ENCODE measurements at regions not wholly inside any gene's neighbourhood (a gene's known extent, or its start where the extent isn't known, plus 50 kb on each side); places are given as distances from the start of the nearest gene placed in this dataset.
A peak's percentile ranks its signal among the peaks of the same experiment; 100 is the strongest.

GRCh38 chr1:178030467-178030866 lies 60.6 kb upstream of the SEC16B start:
- no peak for TF ChIP-seq CTCF (IDR thresholded peaks at IDR 0.05; ENCODE audit: borderline replicate concordance, control extremely low read depth, extremely low read depth, insufficient read depth, missing control alignments)
- DNase-seq (ENCODE audit: low spot score): no peak
- in situ Hi-C loops (cut with MboI; ENCODE audit: low sequenced_read_pairs, unreplicated experiment): loop anchor here (25.0 kb wide), 1 partner anchor 157 kb away; no protein-coding TSS in a partner anchor

- TF ChIP-seq CTCF (IDR thresholded peaks at IDR 0.05; ENCODE audit: borderline replicate concordance, control extremely low read depth, extremely low read depth, insufficient read depth, missing control alignments): peak; percentile 48
- DNase-seq (ENCODE audit: low spot score): peak; percentile 78
- in situ Hi-C loops (cut with MboI; ENCODE audit: low sequenced_read_pairs, unreplicated experiment): loop anchor here (25.0 kb wide), 1 partner anchor 155 kb away; no protein-coding TSS in a partner anchor
Observed at GRCh38 chr1:178031856-178032320, 62.0 kb upstream of the RASAL2 start.

- no peak for TF ChIP-seq CTCF (IDR thresholded peaks at IDR 0.05; ENCODE audit: borderline replicate concordance, control extremely low read depth, extremely low read depth, insufficient read depth, missing control alignments)
Observed at GRCh38 chr1:178033019-178033418, 60.9 kb upstream of the RASAL2 start.

GRCh38 chr1:178034676-178035075 lies 59.2 kb upstream of the RASAL2 start:
- in situ Hi-C loops (cut with MboI; ENCODE audit: low sequenced_read_pairs, unreplicated experiment): loop anchor here (25.0 kb wide), 1 partner anchor 153 kb away; no protein-coding TSS in a partner anchor
- no peak for TF ChIP-seq CTCF (IDR thresholded peaks at IDR 0.05; ENCODE audit: borderline replicate concordance, control extremely low read depth, extremely low read depth, insufficient read depth, missing control alignments)
- DNase-seq (ENCODE audit: low spot score): no peak

More at GRCh38 chr1:178033019-178033418, 60.9 kb upstream of the RASAL2 start:
- in situ Hi-C loops (cut with MboI; ENCODE audit: low sequenced_read_pairs, unreplicated experiment): loop anchor here (25.0 kb wide), 1 partner anchor 154 kb away; no protein-coding TSS in a partner anchor
- DNase-seq (ENCODE audit: low spot score): no peak

- no peak for TF ChIP-seq CTCF (IDR thresholded peaks at IDR 0.05; ENCODE audit: borderline replicate concordance, control extremely low read depth, extremely low read depth, insufficient read depth, missing control alignments)
- no peak for DNase-seq (ENCODE audit: low spot score)
- in situ Hi-C loops (cut with MboI; ENCODE audit: low sequenced_read_pairs, unreplicated experiment): loop anchor here (25.0 kb wide), 1 partner anchor 151 kb away; no protein-coding TSS in a partner anchor
Observed at GRCh38 chr1:178036090-178036489, 57.8 kb upstream of the RASAL2 start.

- TF ChIP-seq CTCF (IDR thresholded peaks at IDR 0.05; ENCODE audit: borderline replicate concordance, control extremely low read depth, extremely low read depth, insufficient read depth, missing control alignments): no peak
- in situ Hi-C loops (cut with MboI; ENCODE audit: low sequenced_read_pairs, unreplicated experiment): loop anchor here (25.0 kb wide), 1 partner anchor 150 kb away; no protein-coding TSS in a partner anchor
- DNase-seq (ENCODE audit: low spot score): no peak
Observed at GRCh38 chr1:178037510-178038253, 56.2 kb upstream of the RASAL2 start.
